CD14-positive monocyte (primary cell): ENCODE measurements at regions not wholly inside any gene's neighbourhood (a gene's known extent, or its start where the extent isn't known, plus 50 kb on each side); places are given as distances from the start of the nearest gene placed in this dataset.
A peak's percentile ranks its signal among the peaks of the same experiment; 100 is the strongest.

Source experiments
- DNase-seq, 3 donors: peaks; one replicate each; pipeline ENCODE4 v3.0.0-alpha.2; 2011 to 2022
- H2AFZ ChIP-seq: 2 replicates; pipeline ENCODE4 v1.6.0; 2012; ENCODE audit warnings: mild to moderate bottlenecking, low read depth, low read length, inconsistent platforms; ENCODE audit not compliant: insufficient read depth, poor library complexity, severe bottlenecking
- H3K27ac ChIP-seq, 2 donors: 1 replicate in 1 of 2; 2 replicates in 1 of 2; pipeline ENCODE4 v1.5.1; 2012 to 2013; ENCODE audit warnings: low read length in 2 of 2, control low read depth in 1 of 2, inconsistent platforms in 1 of 2, low read depth in 1 of 2, mild to moderate bottlenecking in 1 of 2
- H3K27me3 ChIP-seq, 2 donors: one replicate each; pipeline versions ENCODE4 v1.6.0 to v1.6.1; 2011 to 2013; ENCODE audit warnings: low read length in 2 of 2; ENCODE audit not compliant: control insufficient read depth in 2 of 2, insufficient read depth in 2 of 2
- H3K36me3 ChIP-seq, 2 donors: replicated peaks in 1 of 2; 1 replicate in 1 of 2; 2 replicates in 1 of 2; pipeline versions ENCODE4 v1.5.1 to v1.6.1; 2012 to 2013; ENCODE audit warnings: low read length in 2 of 2, control low read depth in 1 of 2, inconsistent platforms in 1 of 2, mild to moderate bottlenecking in 1 of 2; ENCODE audit not compliant: insufficient read depth in 2 of 2, control insufficient read depth in 1 of 2
- H3K4me1 ChIP-seq, 2 donors: 1 replicate in 1 of 2; 2 replicates in 1 of 2; pipeline versions ENCODE4 v1.5.1 to v1.6.1; 2012 to 2013; ENCODE audit warnings: low read length in 2 of 2, control low read depth in 1 of 2, inconsistent platforms in 1 of 2, mild to moderate bottlenecking in 1 of 2, moderate library complexity in 1 of 2; ENCODE audit not compliant: insufficient read depth in 2 of 2, control insufficient read depth in 1 of 2
- H3K4me2 ChIP-seq: replicated peaks from 2 replicates; pipeline ENCODE3; 2012; ENCODE audit warnings: low read length, moderate library complexity, mild to moderate bottlenecking; ENCODE audit not compliant: poor library complexity, severe bottlenecking; ENCODE audit errors: extremely low read depth
- H3K4me3 ChIP-seq, 3 experiments: fragments of 200-600 bp in 1 of 3; sonication (generic) in 1 of 3; replicated peaks in 1 of 3; 1 replicate in 2 of 3; 2 replicates in 1 of 3; pipeline ENCODE4 v1.5.1; 2011 to 2013; ENCODE audit warnings: low read length in 3 of 3, mild to moderate bottlenecking in 3 of 3, control low read depth in 2 of 3, low read depth in 2 of 3, inconsistent platforms in 1 of 3, moderate library complexity in 1 of 3
- H3K79me2 ChIP-seq: 2 replicates; pipeline ENCODE4 v1.6.0; 2012; ENCODE audit warnings: mild to moderate bottlenecking, control low read depth, inconsistent platforms, low read length, moderate library complexity; ENCODE audit not compliant: insufficient read depth
- H3K9ac ChIP-seq: 2 replicates; pipeline ENCODE4 v1.6.0; 2017; ENCODE audit warnings: low read length, mild to moderate bottlenecking; ENCODE audit not compliant: insufficient read depth, poor library complexity, severe bottlenecking
- H3K9me3 ChIP-seq, 2 donors: replicated peaks in 1 of 2; 1 replicate in 1 of 2; 2 replicates in 1 of 2; pipeline versions ENCODE4 v1.5.1 to v1.6.1; 2012 to 2013; ENCODE audit warnings: low read length in 2 of 2, control low read depth in 1 of 2; ENCODE audit not compliant: control insufficient read depth in 1 of 2, insufficient read depth in 1 of 2
- H4K20me1 ChIP-seq: 2 replicates; pipeline ENCODE4 v1.6.0; 2012; ENCODE audit warnings: mild to moderate bottlenecking, low read length, control low read depth, moderate library complexity; ENCODE audit not compliant: insufficient read depth
- H3K27ac Mint-ChIP-seq, 7 donors: one replicate each; pipeline ENCODE4 v1.8.0; 2020; ENCODE audit warnings: mild to moderate bottlenecking in 7 of 7, mixed read lengths in 7 of 7, moderate library complexity in 6 of 7, inconsistent platforms in 2 of 7
- H3K27me3 Mint-ChIP-seq, 3 donors: one replicate each; pipeline ENCODE4 v1.8.0; 2021 to 2022; ENCODE audit warnings: low read depth in 3 of 3, mild to moderate bottlenecking in 3 of 3, mixed read lengths in 3 of 3, moderate library complexity in 3 of 3, inconsistent platforms in 1 of 3
- H3K36me3 Mint-ChIP-seq, 2 donors: one replicate each; pipeline ENCODE4 v1.8.0; 2020; ENCODE audit warnings: mixed read lengths in 2 of 2, inconsistent platforms in 1 of 2, mild to moderate bottlenecking in 1 of 2
- H3K4me1 Mint-ChIP-seq: one replicate; pipeline ENCODE4 v1.8.0; 2020; ENCODE audit warnings: mild to moderate bottlenecking, mixed read lengths
- H3K4me3 Mint-ChIP-seq, 2 donors: one replicate each; pipeline ENCODE4 v1.8.0; 2020; ENCODE audit warnings: mild to moderate bottlenecking in 2 of 2, mixed read lengths in 2 of 2, moderate library complexity in 1 of 2
- H3K9me3 Mint-ChIP-seq, 7 donors: one replicate each; pipeline ENCODE4 v1.8.0; 2020 to 2022; ENCODE audit warnings: mixed read lengths in 7 of 7, mild to moderate bottlenecking in 6 of 7, moderate library complexity in 6 of 7, inconsistent platforms in 2 of 7
- WGBS: methylation state at CpG from one replicate; pipeline ENCODE4 v1.1.5; 2013; ENCODE audit warnings: missing lambda C conversion rate; ENCODE audit not compliant: insufficient coverage; 5-methylcytosine and 5-hydroxymethylcytosine counted together
- intact Hi-C, 2 donors: fragments of 100-400 bp; cut with micrococcal nuclease; formaldehyde crosslinking; loops; one replicate each; pipeline versions ENCODE4 v1.15.0 to v1.15.1; 2023
- TF ChIP-seq, protein P1 (sequence below): fragments of 200-600 bp; IDR thresholded peaks from one replicate; pipeline ENCODE4 v1.8.0; 2022; ENCODE audit warnings: antibody characterized with exemption, mild to moderate bottlenecking

DNA sequence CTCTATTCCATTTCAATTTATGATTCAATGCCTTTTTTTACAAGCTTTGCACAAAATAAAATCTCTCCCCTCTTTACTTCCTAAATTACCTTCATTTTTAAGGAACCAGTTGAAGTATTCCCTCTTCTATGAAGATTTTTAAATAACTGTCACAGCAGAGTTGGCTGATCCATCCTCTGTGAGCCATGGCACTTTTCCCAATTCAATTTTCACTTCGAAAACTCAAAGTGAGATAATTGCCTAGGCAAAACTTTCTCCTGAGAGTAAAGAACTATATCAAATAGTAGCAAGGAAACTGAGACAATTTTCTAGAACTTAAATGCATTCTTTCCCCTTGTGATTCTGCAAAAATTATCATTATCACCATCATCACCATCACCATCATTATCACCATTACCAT lies 259.9 kb upstream of the ARHGAP20 start:
- DNase-seq, result peak in 2 of 3 donors; percentile 8 to 10
- intact Hi-C loops, result loop anchor here in 1 of 2 donors (10.0 kb wide), 1 partner anchor 177 kb away; no protein-coding TSS in a partner anchor
- no peaks in the 10 kb centered on the region for H3K79me2 ChIP-seq
- no peaks in the 10 kb centered on the region for H4K20me1 ChIP-seq
- H3K4me1 ChIP-seq, result peaks cover 48 to 62% of the 10 kb centered on the region in 2 donors
- H3K27ac Mint-ChIP-seq, result peak overlapping the region; percentile 58 to 92 (median 74)
- H2AFZ ChIP-seq, result no peak overlapping the region
- H3K9ac ChIP-seq, result no peak overlapping the region
- peaks cover 54% of the 10 kb centered on the region for H3K4me1 Mint-ChIP-seq
- H3K4me3 ChIP-seq, result no peak overlapping the region
- H3K27me3 Mint-ChIP-seq, result no peaks in the 10 kb centered on the region
- H3K4me2 ChIP-seq, result no peak overlapping the region
- H3K9me3 ChIP-seq, result no peaks in the 10 kb centered on the region
- H3K4me3 Mint-ChIP-seq, result peak overlapping the region in 1 of 2 donors; percentile 9
- peaks cover 0 to 2% (median 0%) of the 10 kb centered on the region in 7 donors for H3K9me3 Mint-ChIP-seq
- WGBS, result no CpG with 5 or more reads among the region's 1 CpG
- H3K27me3 ChIP-seq, result no peaks in the 10 kb centered on the region
- TF ChIP-seq, protein P1, sequence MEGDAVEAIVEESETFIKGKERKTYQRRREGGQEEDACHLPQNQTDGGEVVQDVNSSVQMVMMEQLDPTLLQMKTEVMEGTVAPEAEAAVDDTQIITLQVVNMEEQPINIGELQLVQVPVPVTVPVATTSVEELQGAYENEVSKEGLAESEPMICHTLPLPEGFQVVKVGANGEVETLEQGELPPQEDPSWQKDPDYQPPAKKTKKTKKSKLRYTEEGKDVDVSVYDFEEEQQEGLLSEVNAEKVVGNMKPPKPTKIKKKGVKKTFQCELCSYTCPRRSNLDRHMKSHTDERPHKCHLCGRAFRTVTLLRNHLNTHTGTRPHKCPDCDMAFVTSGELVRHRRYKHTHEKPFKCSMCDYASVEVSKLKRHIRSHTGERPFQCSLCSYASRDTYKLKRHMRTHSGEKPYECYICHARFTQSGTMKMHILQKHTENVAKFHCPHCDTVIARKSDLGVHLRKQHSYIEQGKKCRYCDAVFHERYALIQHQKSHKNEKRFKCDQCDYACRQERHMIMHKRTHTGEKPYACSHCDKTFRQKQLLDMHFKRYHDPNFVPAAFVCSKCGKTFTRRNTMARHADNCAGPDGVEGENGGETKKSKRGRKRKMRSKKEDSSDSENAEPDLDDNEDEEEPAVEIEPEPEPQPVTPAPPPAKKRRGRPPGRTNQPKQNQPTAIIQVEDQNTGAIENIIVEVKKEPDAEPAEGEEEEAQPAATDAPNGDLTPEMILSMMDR, result no peak
- no peaks in the 10 kb centered on the region for H3K36me3 Mint-ChIP-seq
- peak overlapping the region in 1 of 2 donors; percentile 24 for H3K27ac ChIP-seq
- no peaks in the 10 kb centered on the region for H3K36me3 ChIP-seq

DNA sequence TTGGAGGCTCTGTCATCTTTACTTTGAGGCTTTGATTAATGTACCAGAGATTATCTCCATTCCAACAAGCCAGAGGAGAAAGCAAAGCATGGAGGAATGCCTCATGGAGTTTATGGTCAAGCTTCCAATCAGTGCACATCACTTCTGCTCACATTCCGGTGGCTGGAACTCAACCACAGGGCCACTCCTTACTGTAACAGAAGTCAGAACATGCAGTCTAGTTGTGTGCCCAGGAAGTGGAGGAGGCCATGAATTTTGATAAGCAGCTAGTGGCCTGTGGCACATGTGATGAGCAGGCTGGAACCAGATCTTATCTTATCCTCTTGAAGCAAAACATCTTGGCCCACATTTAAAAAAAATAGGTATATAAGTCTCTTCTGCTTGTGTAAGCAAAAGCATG lies 258.9 kb upstream of the ARHGAP20 start:
- Histone ChIP-seq H3K79me2 (no peaks in the 10 kb centered on the region), H3K9ac (no peak overlapping the region), H3K4me3 (no peak overlapping the region), H2AFZ (no peak overlapping the region), H3K9me3 (no peaks in the 10 kb centered on the region), H3K27ac (no peak overlapping the region), H3K4me2 (no peak overlapping the region), H4K20me1 (no peaks in the 10 kb centered on the region), H3K36me3 (no peaks in the 10 kb centered on the region), H3K27me3 (no peaks in the 10 kb centered on the region), H3K4me1 (peaks cover 47 to 56% of the 10 kb centered on the region in 2 donors)
- no peaks in the 10 kb centered on the region for H3K36me3 Mint-ChIP-seq
- H3K4me1 Mint-ChIP-seq, result peaks cover 49% of the 10 kb centered on the region
- no CpG with 5 or more reads among the region's 1 CpG for WGBS
- no peak overlapping the region for H3K27ac Mint-ChIP-seq
- intact Hi-C loops, result loop anchor here in 1 of 2 donors (10.0 kb wide), 1 partner anchor 176 kb away; no protein-coding TSS in a partner anchor
- TF ChIP-seq, protein P1, result no peak
- H3K9me3 Mint-ChIP-seq, result peaks cover 0 to 3% (median 0%) of the 10 kb centered on the region in 7 donors
- no peaks in the 10 kb centered on the region for H3K27me3 Mint-ChIP-seq
- no peak overlapping the region for H3K4me3 Mint-ChIP-seq
- no peak for DNase-seq
